Thyroid gland (tissue), 4 donors: ENCODE measurements at regions not wholly inside any gene's neighbourhood (a gene's known extent, or its start where the extent isn't known, plus 50 kb on each side); places are given as distances from the start of the nearest gene placed in this dataset.

Experiments used
- CTCF ChIP-seq, 6 experiments: fragments of 200-600 bp in 3 of 6; fragments of 450-650 bp in 3 of 6; sonication (generic) in 3 of 6; IDR thresholded peaks; one replicate each; pipeline ENCODE4 v1.5.1; 2016 to 2019; ENCODE audit warnings: antibody characterized with exemption in 6 of 6, mild to moderate bottlenecking in 2 of 6, inconsistent platforms in 1 of 6, moderate library complexity in 1 of 6
- POLR2A ChIP-seq, 2 donors: fragments of 450-650 bp; IDR thresholded peaks; one replicate each; pipeline ENCODE4 v1.6.1; 2017; ENCODE audit warnings: antibody characterized with exemption in 2 of 2, mild to moderate bottlenecking in 2 of 2, moderate library complexity in 1 of 2

GRCh38 chr4:23602720-23603119, 287.1 kb downstream of the PPARGC1A start:
- TF ChIP-seq CTCF (IDR thresholded peaks at IDR 0.05) (no peak), POLR2A (IDR thresholded peaks at IDR 0.05) (no peak)
